Kidney capillary endothelial cell (primary cell): ENCODE measurements at regions not wholly inside any gene's neighbourhood (a gene's known extent, or its start where the extent isn't known, plus 50 kb on each side); places are given as distances from the start of the nearest gene placed in this dataset.
"Not testable (repeated sequence)": the region's sequence is repeated elsewhere in the genome, so short reads cannot be mapped to it uniquely, and the experiment has no call there.

ENCODE experiments used
- DNase-seq: peaks from one replicate; pipeline ENCODE4 v3.0.0-alpha.2; 2018; ENCODE audit warnings: low spot score

GRCh38 chr2:48221846-48222516 lies 92.5 kb upstream of the FOXN2 start:
- peak; percentile 46 for DNase-seq

GRCh38 chr2:48227617-48228344 lies 86.7 kb upstream of the FOXN2 start:
- no peak for DNase-seq

- no peak for DNase-seq
Measured at GRCh38 chr2:48228345-48228684, 86.2 kb upstream of the FOXN2 start.

GRCh38 chr2:48229063-48229462 lies 85.4 kb upstream of the FOXN2 start:
- no peak for DNase-seq

- DNase-seq = no peak
Measured at GRCh38 chr2:48230834-48231233, 83.6 kb upstream of the FOXN2 start.

GRCh38 chr2:48232351-48232750 lies 82.1 kb upstream of the FOXN2 start:
- DNase-seq = no peak

- no peak for DNase-seq
Measured at GRCh38 chr2:48233005-48233404, 81.5 kb upstream of the FOXN2 start.

- DNase-seq = not testable (repeated sequence)
Measured at GRCh38 chr2:48233824-48234223, 80.7 kb upstream of the FOXN2 start.

GRCh38 chr2:48235076-48235475 lies 79.4 kb upstream of the FOXN2 start:
- DNase-seq = no peak

GRCh38 chr2:48238381-48238780 lies 76.1 kb upstream of the FOXN2 start:
- no peak for DNase-seq

- DNase-seq = no peak
Measured at GRCh38 chr2:48240912-48241311, 73.6 kb upstream of the FOXN2 start.

GRCh38 chr2:48247206-48247605 lies 67.3 kb upstream of the FOXN2 start:
- DNase-seq = no peak

- DNase-seq = peak; percentile 89
Measured at GRCh38 chr2:48248251-48248933, 66.1 kb upstream of the FOXN2 start.

GRCh38 chr2:48249025-48249424 lies 65.5 kb upstream of the FOXN2 start:
- DNase-seq = no peak

GRCh38 chr2:48249631-48250473 lies 64.6 kb upstream of the FOXN2 start:
- no peak for DNase-seq

- no peak for DNase-seq
Measured at GRCh38 chr2:48250474-48250844, 64.0 kb upstream of the FOXN2 start.

GRCh38 chr2:48250943-48251342 lies 63.5 kb upstream of the FOXN2 start:
- DNase-seq = no peak

- DNase-seq = no peak
Measured at GRCh38 chr2:48251437-48252148, 62.9 kb upstream of the FOXN2 start.

- DNase-seq = no peak
Measured at GRCh38 chr2:48253301-48253700, 61.2 kb upstream of the FOXN2 start.

- no peak for DNase-seq
Measured at GRCh38 chr2:48254839-48255238, 59.6 kb upstream of the FOXN2 start.

GRCh38 chr2:48257456-48257855 lies 57.0 kb upstream of the FOXN2 start:
- no peak for DNase-seq
